C4-2B (cell line): ENCODE measurements at regions not wholly inside any gene's neighbourhood (a gene's known extent, or its start where the extent isn't known, plus 50 kb on each side); places are given as distances from the start of the nearest gene placed in this dataset.

ENCODE experiments used
- CTCF ChIP-seq: fragments of 450-650 bp; conservative IDR thresholded peaks from 2 replicates; pipeline ENCODE4 v1.5.1; 2017; ENCODE audit warnings: mild to moderate bottlenecking
- ZFX ChIP-seq: fragments of 450-650 bp; IDR thresholded peaks from 2 replicates; pipeline ENCODE4 v1.6.1; 2017

DNA sequence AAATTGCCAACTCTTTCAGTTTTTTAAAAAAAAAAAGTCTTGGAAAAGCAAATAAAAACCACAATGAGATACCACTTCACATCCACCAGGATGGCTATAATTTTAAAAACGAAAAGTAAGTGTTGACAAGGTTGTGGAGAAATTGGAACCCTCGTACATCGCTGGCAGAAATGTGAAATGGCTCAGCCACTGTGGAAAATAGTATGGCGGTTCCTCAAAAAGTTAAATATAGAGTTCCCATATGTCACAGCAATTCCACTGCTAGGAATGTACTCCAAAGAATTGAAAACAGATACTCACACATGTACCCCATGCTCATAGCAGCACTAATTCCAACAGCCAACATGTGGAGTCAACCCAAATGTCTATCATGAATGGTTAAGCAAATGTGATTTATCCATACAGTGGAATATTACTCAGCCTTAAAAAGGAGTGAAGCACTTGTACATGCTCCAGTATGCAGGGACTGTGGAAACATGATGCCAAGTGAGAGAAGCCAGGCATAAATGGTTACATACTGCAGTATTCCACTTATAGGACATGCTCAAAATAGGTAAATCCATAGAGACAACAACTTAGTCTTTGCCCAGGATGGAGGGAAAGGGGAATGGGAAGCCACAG, 73.8 kb upstream of the PCSK6 start:
- TF ChIP-seq CTCF (no peak), ZFX (no peak)
